SK-N-SH treated with all-trans-retinoic acid at 6 μM for 48 hours (cell line): ENCODE measurements at regions not wholly inside any gene's neighbourhood (a gene's known extent, or its start where the extent isn't known, plus 50 kb on each side); places are given as distances from the start of the nearest gene placed in this dataset.

ENCODE experiments used
- ATAC-seq: fragments of 200-7000 bp; cut with Tn5 transposase; 3 replicates; pipeline ENCODE4 v1.9.1; 2020; ENCODE audit warnings: mild to moderate bottlenecking, moderate library complexity
- BACH2 ChIP-seq: fragments of 250-450 bp; sonication (Bioruptor Pico); IDR thresholded peaks from 2 replicates; pipeline ENCODE4 v1.9.0; 2021; ENCODE audit warnings: mild to moderate bottlenecking, borderline replicate concordance
- CSDC2 ChIP-seq: fragments of 250-450 bp; sonication (Bioruptor Pico); IDR thresholded peaks from 2 replicates; pipeline ENCODE4 v1.5.0; 2020; ENCODE audit warnings: mild to moderate bottlenecking, moderate library complexity
- ISL1 ChIP-seq: fragments of 250-450 bp; sonication (Bioruptor Pico); IDR thresholded peaks from 2 replicates; pipeline ENCODE4 v2.1.2; 2022; ENCODE audit warnings: mild to moderate bottlenecking, moderate library complexity
- OSR1 ChIP-seq: fragments of 250-450 bp; sonication (Bioruptor Pico); IDR thresholded peaks from 2 replicates; pipeline ENCODE4 v1.8.0; 2022; ENCODE audit warnings: moderate library complexity, mild to moderate bottlenecking, inconsistent platforms
- PPARA ChIP-seq: fragments of 250-450 bp; sonication (Bioruptor Pico); IDR thresholded peaks from 2 replicates; pipeline ENCODE4 v1.5.0; 2020; ENCODE audit warnings: mild to moderate bottlenecking, borderline replicate concordance
- TCF4 ChIP-seq: fragments of 250-450 bp; sonication (Bioruptor Pico); IDR thresholded peaks from 2 replicates; pipeline ENCODE4 v1.8.0; 2021; ENCODE audit warnings: mild to moderate bottlenecking, moderate library complexity, borderline replicate concordance
- TOX ChIP-seq: fragments of 250-450 bp; sonication (Bioruptor Pico); IDR thresholded peaks from 2 replicates; pipeline ENCODE4 v1.8.0; 2021; ENCODE audit warnings: mild to moderate bottlenecking, moderate library complexity, borderline replicate concordance
- ZFP3 ChIP-seq: fragments of 250-450 bp; sonication (Bioruptor Pico); IDR thresholded peaks from 2 replicates; pipeline ENCODE4 v1.5.0; 2020; ENCODE audit warnings: mild to moderate bottlenecking, moderate library complexity
- ZFP30 ChIP-seq: fragments of 450-650 bp; formaldehyde crosslinking; IDR thresholded peaks from 2 replicates; pipeline ENCODE4 v1.5.0; 2022; ENCODE audit warnings: mild to moderate bottlenecking, moderate library complexity
- ZNF565 ChIP-seq: fragments of 450-650 bp; formaldehyde crosslinking; conservative IDR thresholded peaks from 2 replicates; pipeline ENCODE4 v1.5.0; 2020; ENCODE audit warnings: low read depth, mild to moderate bottlenecking, moderate library complexity
- TF ChIP-seq, protein P1 (sequence below): fragments of 250-450 bp; sonication (Bioruptor Pico); IDR thresholded peaks from 2 replicates; pipeline ENCODE4 v1.8.0; 2021; ENCODE audit warnings: low read depth, mild to moderate bottlenecking, moderate library complexity, borderline replicate concordance
- TF ChIP-seq, protein P2 (sequence below): fragments of 250-450 bp; sonication (Bioruptor Pico); IDR thresholded peaks from 2 replicates; pipeline ENCODE4 v1.5.1; 2021; ENCODE audit warnings: mild to moderate bottlenecking, moderate library complexity
- TF ChIP-seq, protein P3 (sequence below): fragments of 250-450 bp; sonication (Bioruptor Pico); IDR thresholded peaks from 2 replicates; pipeline ENCODE4 v1.5.0; 2020; ENCODE audit warnings: mild to moderate bottlenecking, moderate library complexity
- TF ChIP-seq, protein P4 (sequence below): fragments of 250-450 bp; sonication (Bioruptor Pico); IDR thresholded peaks from 2 replicates; pipeline ENCODE4 v1.5.1; 2020; ENCODE audit warnings: low read depth, mild to moderate bottlenecking, moderate library complexity

DNA sequence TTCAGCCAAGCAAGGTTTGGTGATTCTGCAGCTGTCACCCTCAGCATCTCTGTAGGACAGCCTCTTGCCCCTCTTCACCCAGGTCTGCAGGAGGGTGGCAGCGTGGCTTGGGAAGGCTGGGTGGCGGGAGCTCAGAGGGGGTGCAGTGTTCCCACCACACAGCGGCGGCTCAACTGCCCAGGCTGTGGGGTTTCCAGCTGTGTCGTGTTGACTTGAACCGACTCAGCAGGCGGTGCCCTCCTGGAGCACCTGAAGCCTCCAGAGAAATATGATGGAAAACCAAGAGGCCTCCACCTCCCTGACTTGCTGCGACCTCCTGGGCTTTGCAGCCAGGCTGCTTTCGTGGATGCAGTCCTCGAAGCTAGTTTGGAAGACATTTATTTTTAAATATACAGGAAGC lies 68.0 kb upstream of the KLF6 start:
- TF ChIP-seq CSDC2 = 0 out of 2 replicates have a peak, but pooled peaks have one; percentile 63
- no peak for TF ChIP-seq TCF4 (CRISPR knock-in tag)
- no peak for TF ChIP-seq ZFP30 (CRISPR knock-in tag)
- no peak for ATAC-seq

DNA sequence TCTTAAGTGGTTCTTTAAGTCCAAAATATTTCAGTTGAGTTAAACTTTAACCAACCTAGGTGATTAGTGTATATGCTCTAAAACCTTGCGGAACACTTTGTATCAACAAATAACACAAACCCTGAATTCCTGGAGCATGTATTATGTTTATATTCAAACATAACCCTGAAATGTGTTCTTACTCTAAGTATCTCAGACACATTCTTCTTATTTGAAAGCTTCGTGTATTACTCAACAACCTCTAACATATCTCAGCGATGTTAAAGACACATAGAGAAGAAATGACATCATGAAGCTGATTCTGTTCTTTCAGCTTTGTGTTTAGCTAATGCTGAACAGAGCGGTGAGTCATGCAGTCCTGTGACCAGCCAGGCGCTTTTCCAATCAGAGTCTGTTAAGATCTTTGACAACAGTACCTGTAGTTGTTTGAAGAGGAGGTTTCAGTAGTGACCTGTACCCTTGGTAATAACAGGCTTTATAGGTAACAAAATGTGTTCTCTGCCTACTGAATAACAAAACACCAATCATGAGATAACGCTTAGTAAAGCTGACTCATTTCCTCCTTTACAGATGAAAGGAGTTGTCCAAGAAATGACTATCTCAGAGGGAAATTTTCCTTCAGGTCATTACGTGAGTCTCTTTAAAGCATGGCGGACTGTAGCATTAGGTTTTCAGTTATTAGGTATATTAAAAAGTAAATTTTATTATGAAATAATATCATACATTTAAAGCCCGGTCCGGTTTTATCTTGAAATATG lies 67.3 kb upstream of the KLF6 start:
- TF ChIP-seq BACH2 (CRISPR knock-in tag) = no peak
- TF ChIP-seq, protein P1, sequence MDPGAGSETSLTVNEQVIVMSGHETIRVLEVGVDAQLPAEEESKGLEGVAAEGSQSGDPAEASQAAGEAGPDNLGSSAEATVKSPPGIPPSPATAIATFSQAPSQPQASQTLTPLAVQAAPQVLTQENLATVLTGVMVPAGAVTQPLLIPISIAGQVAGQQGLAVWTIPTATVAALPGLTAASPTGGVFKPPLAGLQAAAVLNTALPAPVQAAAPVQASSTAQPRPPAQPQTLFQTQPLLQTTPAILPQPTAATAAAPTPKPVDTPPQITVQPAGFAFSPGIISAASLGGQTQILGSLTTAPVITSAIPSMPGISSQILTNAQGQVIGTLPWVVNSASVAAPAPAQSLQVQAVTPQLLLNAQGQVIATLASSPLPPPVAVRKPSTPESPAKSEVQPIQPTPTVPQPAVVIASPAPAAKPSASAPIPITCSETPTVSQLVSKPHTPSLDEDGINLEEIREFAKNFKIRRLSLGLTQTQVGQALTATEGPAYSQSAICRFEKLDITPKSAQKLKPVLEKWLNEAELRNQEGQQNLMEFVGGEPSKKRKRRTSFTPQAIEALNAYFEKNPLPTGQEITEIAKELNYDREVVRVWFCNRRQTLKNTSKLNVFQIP (CRISPR knock-in tag) = no peak
- peak; percentile 78; the same call in 1 of the 2 replicates for TF ChIP-seq ZFP3 (CRISPR knock-in tag)
- peak; percentile 66 for TF ChIP-seq ISL1 (CRISPR knock-in tag)
- TF ChIP-seq, protein P2, sequence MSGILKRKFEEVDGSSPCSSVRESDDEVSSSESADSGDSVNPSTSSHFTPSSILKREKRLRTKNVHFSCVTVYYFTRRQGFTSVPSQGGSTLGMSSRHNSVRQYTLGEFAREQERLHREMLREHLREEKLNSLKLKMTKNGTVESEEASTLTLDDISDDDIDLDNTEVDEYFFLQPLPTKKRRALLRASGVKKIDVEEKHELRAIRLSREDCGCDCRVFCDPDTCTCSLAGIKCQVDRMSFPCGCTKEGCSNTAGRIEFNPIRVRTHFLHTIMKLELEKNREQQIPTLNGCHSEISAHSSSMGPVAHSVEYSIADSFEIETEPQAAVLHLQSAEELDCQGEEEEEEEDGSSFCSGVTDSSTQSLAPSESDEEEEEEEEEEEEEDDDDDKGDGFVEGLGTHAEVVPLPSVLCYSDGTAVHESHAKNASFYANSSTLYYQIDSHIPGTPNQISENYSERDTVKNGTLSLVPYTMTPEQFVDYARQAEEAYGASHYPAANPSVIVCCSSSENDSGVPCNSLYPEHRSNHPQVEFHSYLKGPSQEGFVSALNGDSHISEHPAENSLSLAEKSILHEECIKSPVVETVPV (CRISPR knock-in tag) = no peak
- TF ChIP-seq, protein P3, sequence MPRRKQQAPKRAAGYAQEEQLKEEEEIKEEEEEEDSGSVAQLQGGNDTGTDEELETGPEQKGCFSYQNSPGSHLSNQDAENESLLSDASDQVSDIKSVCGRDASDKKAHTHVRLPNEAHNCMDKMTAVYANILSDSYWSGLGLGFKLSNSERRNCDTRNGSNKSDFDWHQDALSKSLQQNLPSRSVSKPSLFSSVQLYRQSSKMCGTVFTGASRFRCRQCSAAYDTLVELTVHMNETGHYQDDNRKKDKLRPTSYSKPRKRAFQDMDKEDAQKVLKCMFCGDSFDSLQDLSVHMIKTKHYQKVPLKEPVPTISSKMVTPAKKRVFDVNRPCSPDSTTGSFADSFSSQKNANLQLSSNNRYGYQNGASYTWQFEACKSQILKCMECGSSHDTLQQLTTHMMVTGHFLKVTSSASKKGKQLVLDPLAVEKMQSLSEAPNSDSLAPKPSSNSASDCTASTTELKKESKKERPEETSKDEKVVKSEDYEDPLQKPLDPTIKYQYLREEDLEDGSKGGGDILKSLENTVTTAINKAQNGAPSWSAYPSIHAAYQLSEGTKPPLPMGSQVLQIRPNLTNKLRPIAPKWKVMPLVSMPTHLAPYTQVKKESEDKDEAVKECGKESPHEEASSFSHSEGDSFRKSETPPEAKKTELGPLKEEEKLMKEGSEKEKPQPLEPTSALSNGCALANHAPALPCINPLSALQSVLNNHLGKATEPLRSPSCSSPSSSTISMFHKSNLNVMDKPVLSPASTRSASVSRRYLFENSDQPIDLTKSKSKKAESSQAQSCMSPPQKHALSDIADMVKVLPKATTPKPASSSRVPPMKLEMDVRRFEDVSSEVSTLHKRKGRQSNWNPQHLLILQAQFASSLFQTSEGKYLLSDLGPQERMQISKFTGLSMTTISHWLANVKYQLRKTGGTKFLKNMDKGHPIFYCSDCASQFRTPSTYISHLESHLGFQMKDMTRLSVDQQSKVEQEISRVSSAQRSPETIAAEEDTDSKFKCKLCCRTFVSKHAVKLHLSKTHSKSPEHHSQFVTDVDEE (CRISPR knock-in tag) = no peak
- no peak for TF ChIP-seq PPARA (CRISPR knock-in tag)
- TF ChIP-seq OSR1 (CRISPR knock-in tag) = no peak
- peak; percentile 95 for ATAC-seq

DNA sequence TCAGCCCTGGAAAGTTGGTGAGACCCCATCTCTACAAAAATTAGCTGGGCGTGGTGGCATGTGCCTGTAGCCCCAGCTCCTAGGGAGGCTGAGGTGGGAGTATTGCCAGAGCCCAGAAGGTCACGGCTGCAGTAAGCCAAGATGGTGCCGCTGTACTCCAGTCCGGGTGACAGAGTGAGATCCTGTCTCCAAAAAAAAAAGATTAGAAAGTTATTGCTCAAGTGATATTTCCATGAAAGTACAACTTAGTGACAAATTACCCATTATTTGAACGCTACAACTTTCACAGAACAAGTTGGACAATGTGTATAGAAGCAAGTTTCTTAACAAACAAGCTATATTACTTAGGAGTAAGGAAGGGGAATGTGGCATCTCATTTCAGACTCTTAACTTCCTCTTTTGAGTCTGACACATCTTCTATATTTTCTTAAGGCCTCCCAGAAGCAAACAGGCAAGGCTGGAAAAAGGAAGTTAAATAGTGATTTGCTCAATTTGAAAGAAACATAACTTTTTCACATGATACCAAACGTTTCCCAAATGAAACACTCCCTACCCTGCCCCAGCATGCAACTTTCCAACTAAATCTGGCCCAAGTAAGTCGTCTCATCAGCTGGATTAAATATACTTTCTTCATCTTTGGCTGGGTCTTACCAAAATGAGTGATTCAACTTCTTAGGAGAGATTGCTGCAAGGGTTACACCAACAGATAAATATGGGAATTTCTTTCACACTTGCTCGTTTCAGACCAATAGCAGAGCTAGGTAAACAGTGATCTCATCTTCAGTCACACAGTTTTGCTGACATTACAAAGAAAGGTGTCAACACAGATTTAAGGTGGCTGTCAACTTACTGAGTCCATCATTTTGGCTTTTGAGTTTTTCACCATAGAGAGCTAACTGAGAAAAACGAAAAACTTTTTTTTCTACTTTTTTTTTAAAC lies 66.3 kb upstream of the KLF6 start:
- no peak for TF ChIP-seq CSDC2
- no peak for TF ChIP-seq ZNF565 (CRISPR knock-in tag)
- TF ChIP-seq ISL1 (CRISPR knock-in tag) = peak; percentile 19; the same call in 1 of the 2 replicates

DNA sequence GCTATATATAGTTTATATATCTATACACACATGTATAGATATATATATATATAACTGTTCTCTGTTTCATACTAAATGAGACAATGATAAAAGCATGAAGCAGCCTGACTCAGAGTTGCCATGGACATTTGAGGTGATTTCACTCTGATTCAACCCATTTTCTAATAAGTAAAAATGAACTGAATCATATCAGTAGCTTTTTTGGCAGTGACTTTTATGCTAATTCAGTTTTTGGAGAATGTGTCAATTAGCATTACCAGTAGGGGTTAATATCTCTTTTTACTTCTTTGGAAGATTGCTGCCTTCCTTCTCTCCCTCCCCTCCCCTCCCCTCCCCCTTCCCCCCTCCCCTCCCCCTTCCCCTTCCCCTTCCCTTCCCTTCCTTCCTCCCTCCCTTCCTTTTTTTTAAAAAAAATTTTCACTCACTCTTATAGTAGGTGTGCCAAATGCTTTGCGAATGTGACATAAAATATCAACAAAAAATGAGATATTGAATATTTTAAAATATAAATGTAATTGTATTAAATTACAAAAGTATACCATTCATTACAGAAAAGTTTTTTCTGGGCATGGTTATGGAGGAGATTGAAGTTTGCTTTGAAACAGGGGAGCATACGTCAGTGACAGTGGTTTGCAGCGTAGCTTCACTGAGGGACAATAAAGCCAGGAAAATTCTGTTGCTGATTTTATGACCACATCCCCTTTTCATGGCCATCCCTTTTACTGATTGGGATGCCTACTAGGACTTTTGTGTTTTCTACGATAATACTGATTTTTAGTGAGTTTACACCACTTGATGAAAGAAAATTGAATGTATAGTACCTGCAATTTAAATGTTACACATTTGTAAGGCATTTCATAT lies 64.0 kb upstream of the KLF6 start:
- no peak for ATAC-seq

More for the DNA sequence above, 66.3 kb upstream of the KLF6 start:
- ATAC-seq = peak; percentile 10; the same call in 1 of the 3 replicates

More for the DNA sequence above, 64.0 kb upstream of the KLF6 start:
- TF ChIP-seq, protein P4, sequence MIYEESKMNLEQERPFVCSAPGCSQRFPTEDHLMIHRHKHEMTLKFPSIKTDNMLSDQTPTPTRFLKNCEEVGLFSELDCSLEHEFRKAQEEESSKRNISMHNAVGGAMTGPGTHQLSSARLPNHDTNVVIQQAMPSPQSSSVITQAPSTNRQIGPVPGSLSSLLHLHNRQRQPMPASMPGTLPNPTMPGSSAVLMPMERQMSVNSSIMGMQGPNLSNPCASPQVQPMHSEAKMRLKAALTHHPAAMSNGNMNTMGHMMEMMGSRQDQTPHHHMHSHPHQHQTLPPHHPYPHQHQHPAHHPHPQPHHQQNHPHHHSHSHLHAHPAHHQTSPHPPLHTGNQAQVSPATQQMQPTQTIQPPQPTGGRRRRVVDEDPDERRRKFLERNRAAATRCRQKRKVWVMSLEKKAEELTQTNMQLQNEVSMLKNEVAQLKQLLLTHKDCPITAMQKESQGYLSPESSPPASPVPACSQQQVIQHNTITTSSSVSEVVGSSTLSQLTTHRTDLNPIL = no peak
- TF ChIP-seq ZFP30 (CRISPR knock-in tag) (no peak), PPARA (CRISPR knock-in tag) (no peak), TOX (CRISPR knock-in tag) (no peak), BACH2 (CRISPR knock-in tag) (no peak)
- TF ChIP-seq, protein P2 (CRISPR knock-in tag) = no peak
